ENCODE measurements at regions not wholly inside any gene's neighbourhood (a gene's known extent, or its start where the extent isn't known, plus 50 kb on each side); places are given as distances from the start of the nearest gene placed in this dataset.

DNA sequence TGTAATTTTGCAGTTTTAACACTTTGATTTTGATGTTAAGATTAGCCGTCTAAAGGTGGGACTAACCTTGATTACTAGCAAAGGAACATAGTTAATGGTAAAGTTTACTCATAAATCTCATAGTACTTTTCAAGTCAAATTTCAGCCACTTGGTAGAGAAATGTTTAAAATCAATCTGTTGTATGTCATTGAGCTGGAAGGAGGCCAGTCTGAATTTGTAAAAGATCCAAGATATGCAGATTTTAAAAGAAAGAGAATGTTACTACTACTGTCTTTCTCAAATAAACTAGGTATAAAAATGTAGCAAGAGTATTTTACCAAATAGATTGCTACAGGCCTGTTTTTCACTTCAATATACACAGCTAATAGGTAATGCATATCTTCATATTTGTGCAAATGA, 600.8 kb upstream of the SEL1L start:
- TF ChIP-seq POLR2AphosphoS5 (IDR thresholded peaks at IDR 0.05): no peak
- TF ChIP-seq, protein P1, sequence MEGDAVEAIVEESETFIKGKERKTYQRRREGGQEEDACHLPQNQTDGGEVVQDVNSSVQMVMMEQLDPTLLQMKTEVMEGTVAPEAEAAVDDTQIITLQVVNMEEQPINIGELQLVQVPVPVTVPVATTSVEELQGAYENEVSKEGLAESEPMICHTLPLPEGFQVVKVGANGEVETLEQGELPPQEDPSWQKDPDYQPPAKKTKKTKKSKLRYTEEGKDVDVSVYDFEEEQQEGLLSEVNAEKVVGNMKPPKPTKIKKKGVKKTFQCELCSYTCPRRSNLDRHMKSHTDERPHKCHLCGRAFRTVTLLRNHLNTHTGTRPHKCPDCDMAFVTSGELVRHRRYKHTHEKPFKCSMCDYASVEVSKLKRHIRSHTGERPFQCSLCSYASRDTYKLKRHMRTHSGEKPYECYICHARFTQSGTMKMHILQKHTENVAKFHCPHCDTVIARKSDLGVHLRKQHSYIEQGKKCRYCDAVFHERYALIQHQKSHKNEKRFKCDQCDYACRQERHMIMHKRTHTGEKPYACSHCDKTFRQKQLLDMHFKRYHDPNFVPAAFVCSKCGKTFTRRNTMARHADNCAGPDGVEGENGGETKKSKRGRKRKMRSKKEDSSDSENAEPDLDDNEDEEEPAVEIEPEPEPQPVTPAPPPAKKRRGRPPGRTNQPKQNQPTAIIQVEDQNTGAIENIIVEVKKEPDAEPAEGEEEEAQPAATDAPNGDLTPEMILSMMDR (IDR thresholded peaks at IDR 0.05): no peak
- no peak for TF ChIP-seq POLR2A (IDR thresholded peaks at IDR 0.05)

All from transverse colon (tissue), 4 donors.